DOHH2 (cell line): ENCODE measurements at regions not wholly inside any gene's neighbourhood (a gene's known extent, or its start where the extent isn't known, plus 50 kb on each side); places are given as distances from the start of the nearest gene placed in this dataset.

Source experiments
- EZH2phosphoT487 ChIP-seq: fragments of 200-600 bp; sonication (generic); IDR thresholded peaks from 2 replicates; pipeline ENCODE4 v1.6.1; 2017; ENCODE audit warnings: borderline replicate concordance, mild to moderate bottlenecking, antibody characterized with exemption, low read length, moderate library complexity, mixed read lengths
- TF ChIP-seq, protein P1 (sequence below): fragments of 200-600 bp; sonication (generic); IDR thresholded peaks from one replicate; pipeline ENCODE4 v1.5.1; 2014; ENCODE audit warnings: antibody characterized with exemption, mild to moderate bottlenecking, low read depth, low read length; ENCODE audit not compliant: poor library complexity, severe bottlenecking

DNA sequence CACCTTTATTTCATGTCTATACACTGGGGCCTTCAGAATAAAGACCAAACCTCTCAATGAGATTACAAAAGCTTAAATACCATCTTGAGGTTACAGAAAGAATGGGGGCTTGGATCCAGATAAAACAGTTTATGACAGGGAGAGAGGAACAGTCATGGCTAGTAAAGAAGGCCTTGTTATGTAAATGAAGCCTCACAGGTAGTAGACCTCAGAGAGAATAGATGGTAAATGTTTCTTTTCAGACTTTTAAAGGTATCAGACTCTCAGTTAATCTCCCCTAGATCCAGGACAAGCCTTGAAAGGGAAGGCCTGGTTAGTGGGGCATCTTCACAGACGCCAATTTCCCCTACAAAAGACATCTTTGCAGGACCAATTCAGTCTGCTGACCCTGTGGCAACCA lies 1325.6 kb downstream of the HACE1 start:
- TF ChIP-seq, protein P1, sequence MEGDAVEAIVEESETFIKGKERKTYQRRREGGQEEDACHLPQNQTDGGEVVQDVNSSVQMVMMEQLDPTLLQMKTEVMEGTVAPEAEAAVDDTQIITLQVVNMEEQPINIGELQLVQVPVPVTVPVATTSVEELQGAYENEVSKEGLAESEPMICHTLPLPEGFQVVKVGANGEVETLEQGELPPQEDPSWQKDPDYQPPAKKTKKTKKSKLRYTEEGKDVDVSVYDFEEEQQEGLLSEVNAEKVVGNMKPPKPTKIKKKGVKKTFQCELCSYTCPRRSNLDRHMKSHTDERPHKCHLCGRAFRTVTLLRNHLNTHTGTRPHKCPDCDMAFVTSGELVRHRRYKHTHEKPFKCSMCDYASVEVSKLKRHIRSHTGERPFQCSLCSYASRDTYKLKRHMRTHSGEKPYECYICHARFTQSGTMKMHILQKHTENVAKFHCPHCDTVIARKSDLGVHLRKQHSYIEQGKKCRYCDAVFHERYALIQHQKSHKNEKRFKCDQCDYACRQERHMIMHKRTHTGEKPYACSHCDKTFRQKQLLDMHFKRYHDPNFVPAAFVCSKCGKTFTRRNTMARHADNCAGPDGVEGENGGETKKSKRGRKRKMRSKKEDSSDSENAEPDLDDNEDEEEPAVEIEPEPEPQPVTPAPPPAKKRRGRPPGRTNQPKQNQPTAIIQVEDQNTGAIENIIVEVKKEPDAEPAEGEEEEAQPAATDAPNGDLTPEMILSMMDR: no peak
- TF ChIP-seq EZH2phosphoT487: no peak
